HS-5 (cell line): ENCODE measurements at regions not wholly inside any gene's neighbourhood (a gene's known extent, or its start where the extent isn't known, plus 50 kb on each side); places are given as distances from the start of the nearest gene placed in this dataset.
A peak's percentile ranks its signal among the peaks of the same experiment; 100 is the strongest.
"Not testable (repeated sequence)": the region's sequence is repeated elsewhere in the genome, so short reads cannot be mapped to it uniquely, and the experiment has no call there.

Experiments
- DNase-seq: peaks from one replicate; pipeline ENCODE4 v3.0.0-alpha.2; 2012; ENCODE audit warnings: low read depth

- not testable (repeated sequence) for DNase-seq
Measured at GRCh38 chr1:146715054-146715453, 223.1 kb upstream of the NBPF12 start.

GRCh38 chr1:146710838-146711521, 227.1 kb upstream of the NBPF12 start:
- DNase-seq = not testable (repeated sequence)

- not testable (repeated sequence) for DNase-seq
Measured at GRCh38 chr1:146709302-146709701, 228.8 kb upstream of the NBPF12 start.

- not testable (repeated sequence) for DNase-seq
Measured at GRCh38 chr1:146704162-146704724, 233.9 kb upstream of the NBPF12 start.

- not testable (repeated sequence) for DNase-seq
Measured at GRCh38 chr1:146701320-146701719, 236.8 kb upstream of the NBPF12 start.

- DNase-seq = not testable (repeated sequence)
Measured at GRCh38 chr1:146695388-146695787, 242.7 kb upstream of the NBPF12 start.

GRCh38 chr1:146691798-146692197, 246.3 kb upstream of the NBPF12 start:
- not testable (repeated sequence) for DNase-seq

GRCh38 chr1:146688893-146689292, 249.2 kb upstream of the NBPF12 start:
- DNase-seq = not testable (repeated sequence)

GRCh38 chr1:146686777-146687366, 251.3 kb upstream of the NBPF12 start:
- not testable (repeated sequence) for DNase-seq

- not testable (repeated sequence) for DNase-seq
Measured at GRCh38 chr1:146683126-146683429, 255.0 kb upstream of the NBPF12 start.

- not testable (repeated sequence) for DNase-seq
Measured at GRCh38 chr1:146682227-146683125, 255.6 kb upstream of the NBPF12 start.

- peak; percentile 1 for DNase-seq
Measured at GRCh38 chr1:146673729-146674299, 264.3 kb upstream of the NBPF12 start.

- DNase-seq = not testable (repeated sequence)
Measured at GRCh38 chr1:146672608-146673007, 265.5 kb upstream of the NBPF12 start.

- DNase-seq = not testable (repeated sequence)
Measured at GRCh38 chr1:146671588-146671987, 266.5 kb upstream of the NBPF12 start.

GRCh38 chr1:146670832-146671566, 267.1 kb upstream of the NBPF12 start:
- DNase-seq = not testable (repeated sequence)

- DNase-seq = not testable (repeated sequence)
Measured at GRCh38 chr1:146666275-146666674, 271.8 kb upstream of the NBPF12 start.

- peak; percentile 8 for DNase-seq
Measured at GRCh38 chr1:146660242-146660641, 277.9 kb upstream of the NBPF12 start.

- DNase-seq = not testable (repeated sequence)
Measured at GRCh38 chr1:146656356-146657060, 281.6 kb upstream of the NBPF12 start.

- DNase-seq = not testable (repeated sequence)
Measured at GRCh38 chr1:146654763-146655162, 283.4 kb upstream of the NBPF12 start.

GRCh38 chr1:146645978-146646604, 292.0 kb upstream of the NBPF12 start:
- DNase-seq = not testable (repeated sequence)
